ENCODE measurements at regions not wholly inside any gene's neighbourhood (a gene's known extent, or its start where the extent isn't known, plus 50 kb on each side); places are given as distances from the start of the nearest gene placed in this dataset.

DNA sequence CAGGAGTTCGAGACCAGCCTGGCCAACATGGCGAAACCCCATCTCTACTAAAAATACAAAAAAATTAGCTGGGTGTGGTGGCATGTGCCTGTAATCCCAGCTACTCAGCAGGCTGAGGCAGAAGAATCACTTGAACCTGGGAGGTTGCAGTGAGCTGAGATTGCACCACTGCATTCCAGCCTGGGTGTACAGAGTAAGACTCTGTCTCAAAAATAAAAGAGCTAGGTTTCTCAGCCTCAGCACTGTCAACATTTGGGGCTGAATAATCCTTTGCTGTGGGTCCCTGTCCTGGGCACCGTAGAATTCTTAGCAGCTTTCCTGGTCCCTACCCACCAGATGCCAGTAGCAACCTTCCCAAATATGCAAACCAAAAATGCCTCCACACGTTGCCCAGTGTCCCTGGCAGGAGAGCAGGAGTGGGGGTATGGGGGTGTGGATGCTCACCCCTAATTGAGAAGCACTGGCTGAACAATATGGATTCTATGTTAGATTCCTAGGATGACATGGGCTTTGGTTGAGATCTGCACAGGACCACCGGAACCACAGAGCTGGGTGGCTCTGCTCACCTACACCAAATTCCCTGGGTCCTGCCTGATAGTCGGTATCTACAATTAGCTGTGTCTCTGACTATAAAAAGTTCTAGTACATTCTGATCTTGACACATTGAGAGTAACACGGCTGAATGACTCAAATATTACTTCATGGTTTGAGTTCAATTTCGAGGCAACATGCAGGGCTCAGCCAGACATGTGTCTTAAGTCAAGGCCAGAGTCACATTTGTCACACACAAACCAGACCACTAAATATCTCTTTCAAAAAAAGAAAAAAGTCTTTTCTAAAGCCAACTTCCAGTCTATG lies 577.0 kb upstream of the MDFIC2 start:
- TF ChIP-seq, protein P1, sequence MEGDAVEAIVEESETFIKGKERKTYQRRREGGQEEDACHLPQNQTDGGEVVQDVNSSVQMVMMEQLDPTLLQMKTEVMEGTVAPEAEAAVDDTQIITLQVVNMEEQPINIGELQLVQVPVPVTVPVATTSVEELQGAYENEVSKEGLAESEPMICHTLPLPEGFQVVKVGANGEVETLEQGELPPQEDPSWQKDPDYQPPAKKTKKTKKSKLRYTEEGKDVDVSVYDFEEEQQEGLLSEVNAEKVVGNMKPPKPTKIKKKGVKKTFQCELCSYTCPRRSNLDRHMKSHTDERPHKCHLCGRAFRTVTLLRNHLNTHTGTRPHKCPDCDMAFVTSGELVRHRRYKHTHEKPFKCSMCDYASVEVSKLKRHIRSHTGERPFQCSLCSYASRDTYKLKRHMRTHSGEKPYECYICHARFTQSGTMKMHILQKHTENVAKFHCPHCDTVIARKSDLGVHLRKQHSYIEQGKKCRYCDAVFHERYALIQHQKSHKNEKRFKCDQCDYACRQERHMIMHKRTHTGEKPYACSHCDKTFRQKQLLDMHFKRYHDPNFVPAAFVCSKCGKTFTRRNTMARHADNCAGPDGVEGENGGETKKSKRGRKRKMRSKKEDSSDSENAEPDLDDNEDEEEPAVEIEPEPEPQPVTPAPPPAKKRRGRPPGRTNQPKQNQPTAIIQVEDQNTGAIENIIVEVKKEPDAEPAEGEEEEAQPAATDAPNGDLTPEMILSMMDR (IDR thresholded peaks at IDR 0.05) = no peak
- TF ChIP-seq POLR2A (IDR thresholded peaks at IDR 0.05) = no peak

Measured in thyroid gland (tissue), 4 donors.